GM12865 (cell line): ENCODE measurements at regions not wholly inside any gene's neighbourhood (a gene's known extent, or its start where the extent isn't known, plus 50 kb on each side); places are given as distances from the start of the nearest gene placed in this dataset.

Experiments
- DNase-seq: peaks from one replicate; pipeline ENCODE4 v3.0.0; 2010; ENCODE audit warnings: low read depth
- H3K4me3 ChIP-seq: 2 replicates; pipeline ENCODE4 v1.5.1; 2011; ENCODE audit warnings: mild to moderate bottlenecking, low read depth, low read length, control low read depth
- CTCF ChIP-seq: IDR thresholded peaks from 2 replicates; pipeline ENCODE4 v1.5.1; 2011; ENCODE audit warnings: low read length, control low read depth, low read depth, inconsistent platforms; ENCODE audit not compliant: insufficient read depth; ENCODE audit errors: missing control alignments

- TF ChIP-seq CTCF = no peak
- no peak overlapping the region for H3K4me3 ChIP-seq
Measured at GRCh38 chr14:25620515-25620914, 570.6 kb upstream of the STXBP6 start.

GRCh38 chr14:25615174-25615573 lies 565.2 kb upstream of the STXBP6 start:
- DNase-seq = no peak
- TF ChIP-seq CTCF = no peak
- H3K4me3 ChIP-seq = no peak overlapping the region

More at GRCh38 chr14:25620515-25620914, 570.6 kb upstream of the STXBP6 start:
- no peak for DNase-seq

- no peak overlapping the region for H3K4me3 ChIP-seq
- no peak for TF ChIP-seq CTCF
- DNase-seq = no peak
Measured at GRCh38 chr14:25607192-25607591, 557.2 kb upstream of the STXBP6 start.

GRCh38 chr14:25602106-25602505 lies 552.2 kb upstream of the STXBP6 start:
- TF ChIP-seq CTCF = no peak
- DNase-seq = no peak
- H3K4me3 ChIP-seq = no peak overlapping the region

- TF ChIP-seq CTCF = no peak
Measured at GRCh38 chr14:25588751-25589150, 538.8 kb upstream of the STXBP6 start.

GRCh38 chr14:25574628-25575325 lies 524.8 kb upstream of the STXBP6 start:
- no peak for TF ChIP-seq CTCF
- no peak for DNase-seq
- H3K4me3 ChIP-seq = no peak overlapping the region

More at GRCh38 chr14:25588751-25589150, 538.8 kb upstream of the STXBP6 start:
- H3K4me3 ChIP-seq = no peak overlapping the region
- no peak for DNase-seq

GRCh38 chr14:25570483-25570882 lies 520.5 kb upstream of the STXBP6 start:
- DNase-seq = no peak
- no peak overlapping the region for H3K4me3 ChIP-seq
- TF ChIP-seq CTCF = no peak
